ENCODE measurements at regions not wholly inside any gene's neighbourhood (a gene's known extent, or its start where the extent isn't known, plus 50 kb on each side); places are given as distances from the start of the nearest gene placed in this dataset.

DNA sequence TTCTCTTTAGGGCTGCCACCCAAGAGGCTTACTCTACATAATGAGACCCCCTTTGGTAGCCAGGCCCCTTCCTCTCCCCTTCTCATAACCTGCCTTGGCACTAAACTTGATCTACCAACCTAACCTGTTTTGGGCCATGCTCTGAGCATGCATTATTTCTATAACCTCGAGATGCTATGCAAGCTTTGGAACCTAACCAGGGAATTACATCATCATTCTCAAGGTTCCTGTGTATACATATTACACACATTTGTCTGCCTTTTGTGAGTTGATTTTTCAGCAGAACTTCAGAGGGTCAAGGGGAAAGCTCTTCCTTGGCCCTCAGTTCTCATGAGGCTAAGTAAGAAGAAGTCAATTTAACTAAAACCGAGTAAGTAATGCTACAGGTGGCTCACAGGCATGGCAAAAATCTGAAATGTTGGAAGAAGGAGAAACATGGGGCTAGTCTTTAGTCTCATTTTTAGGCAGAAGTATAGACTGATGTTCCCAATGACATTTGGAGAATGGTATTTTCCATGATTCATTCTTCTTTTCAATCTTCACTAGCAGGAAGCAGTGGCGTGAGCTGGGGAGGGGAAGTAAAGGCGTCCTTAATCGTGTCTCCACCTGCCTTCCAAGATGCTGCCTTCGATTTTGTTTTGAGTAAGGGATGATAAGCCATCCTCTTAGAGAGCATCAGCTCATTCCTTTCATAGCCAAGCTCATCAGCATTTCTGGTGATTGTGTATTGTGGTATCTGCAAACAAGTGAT, 308.4 kb downstream of the ABCC12 start:
- TF ChIP-seq, protein P1, sequence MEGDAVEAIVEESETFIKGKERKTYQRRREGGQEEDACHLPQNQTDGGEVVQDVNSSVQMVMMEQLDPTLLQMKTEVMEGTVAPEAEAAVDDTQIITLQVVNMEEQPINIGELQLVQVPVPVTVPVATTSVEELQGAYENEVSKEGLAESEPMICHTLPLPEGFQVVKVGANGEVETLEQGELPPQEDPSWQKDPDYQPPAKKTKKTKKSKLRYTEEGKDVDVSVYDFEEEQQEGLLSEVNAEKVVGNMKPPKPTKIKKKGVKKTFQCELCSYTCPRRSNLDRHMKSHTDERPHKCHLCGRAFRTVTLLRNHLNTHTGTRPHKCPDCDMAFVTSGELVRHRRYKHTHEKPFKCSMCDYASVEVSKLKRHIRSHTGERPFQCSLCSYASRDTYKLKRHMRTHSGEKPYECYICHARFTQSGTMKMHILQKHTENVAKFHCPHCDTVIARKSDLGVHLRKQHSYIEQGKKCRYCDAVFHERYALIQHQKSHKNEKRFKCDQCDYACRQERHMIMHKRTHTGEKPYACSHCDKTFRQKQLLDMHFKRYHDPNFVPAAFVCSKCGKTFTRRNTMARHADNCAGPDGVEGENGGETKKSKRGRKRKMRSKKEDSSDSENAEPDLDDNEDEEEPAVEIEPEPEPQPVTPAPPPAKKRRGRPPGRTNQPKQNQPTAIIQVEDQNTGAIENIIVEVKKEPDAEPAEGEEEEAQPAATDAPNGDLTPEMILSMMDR (IDR thresholded peaks at IDR 0.05), result no peak
- no peak for TF ChIP-seq POLR2A (IDR thresholded peaks at IDR 0.05)
